ENCODE measurements at regions not wholly inside any gene's neighbourhood (a gene's known extent, or its start where the extent isn't known, plus 50 kb on each side); places are given as distances from the start of the nearest gene placed in this dataset.
"Not testable (repeated sequence)": the region's sequence is repeated elsewhere in the genome, so short reads cannot be mapped to it uniquely, and the experiment has no call there.

DNA sequence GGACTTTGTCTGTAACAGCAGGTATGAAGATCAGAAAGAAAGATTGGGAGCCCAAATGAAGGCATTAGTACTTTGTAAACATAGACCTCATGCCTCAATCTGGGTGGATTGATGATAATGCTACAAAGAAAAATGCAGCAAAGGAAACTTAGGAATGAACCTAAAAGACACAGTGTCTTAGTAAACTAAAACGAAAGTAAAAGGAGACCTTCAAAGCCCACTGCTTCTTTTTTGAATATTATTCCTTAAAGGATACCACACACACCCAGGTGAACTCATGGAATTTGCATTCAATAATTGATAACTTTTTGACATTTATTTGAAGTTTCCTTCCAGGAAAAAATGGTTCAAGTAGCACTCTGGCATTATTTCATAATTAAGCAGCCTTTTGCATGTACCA, 543.2 kb downstream of the TTLL7 start:
- TF ChIP-seq, protein P1, sequence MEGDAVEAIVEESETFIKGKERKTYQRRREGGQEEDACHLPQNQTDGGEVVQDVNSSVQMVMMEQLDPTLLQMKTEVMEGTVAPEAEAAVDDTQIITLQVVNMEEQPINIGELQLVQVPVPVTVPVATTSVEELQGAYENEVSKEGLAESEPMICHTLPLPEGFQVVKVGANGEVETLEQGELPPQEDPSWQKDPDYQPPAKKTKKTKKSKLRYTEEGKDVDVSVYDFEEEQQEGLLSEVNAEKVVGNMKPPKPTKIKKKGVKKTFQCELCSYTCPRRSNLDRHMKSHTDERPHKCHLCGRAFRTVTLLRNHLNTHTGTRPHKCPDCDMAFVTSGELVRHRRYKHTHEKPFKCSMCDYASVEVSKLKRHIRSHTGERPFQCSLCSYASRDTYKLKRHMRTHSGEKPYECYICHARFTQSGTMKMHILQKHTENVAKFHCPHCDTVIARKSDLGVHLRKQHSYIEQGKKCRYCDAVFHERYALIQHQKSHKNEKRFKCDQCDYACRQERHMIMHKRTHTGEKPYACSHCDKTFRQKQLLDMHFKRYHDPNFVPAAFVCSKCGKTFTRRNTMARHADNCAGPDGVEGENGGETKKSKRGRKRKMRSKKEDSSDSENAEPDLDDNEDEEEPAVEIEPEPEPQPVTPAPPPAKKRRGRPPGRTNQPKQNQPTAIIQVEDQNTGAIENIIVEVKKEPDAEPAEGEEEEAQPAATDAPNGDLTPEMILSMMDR (IDR thresholded peaks at IDR 0.05) = not testable (repeated sequence)
- not testable (repeated sequence) for TF ChIP-seq ELF4 (CRISPR knock-in tag; IDR thresholded peaks at IDR 0.05; ENCODE audit: low read depth)
